DND-41 (cell line): ENCODE measurements at regions not wholly inside any gene's neighbourhood (a gene's known extent, or its start where the extent isn't known, plus 50 kb on each side); places are given as distances from the start of the nearest gene placed in this dataset.

Experiments
- ATAC-seq: fragments of 200-7000 bp; cut with Tn5 transposase; 3 replicates; pipeline ENCODE4 v1.9.1; 2021; ENCODE audit warnings: low read depth; ENCODE audit not compliant: insufficient read depth
- DNase-seq: peaks from one replicate; pipeline ENCODE4 v3.0.0-alpha.2; 2020
- H2AFZ ChIP-seq: 2 replicates; pipeline ENCODE4 v1.6.0; 2012; ENCODE audit warnings: low read depth, low read length
- H3K27ac ChIP-seq: 2 replicates; pipeline ENCODE4 v1.5.1; 2012; ENCODE audit warnings: low read length, inconsistent platforms
- H3K27me3 ChIP-seq: fragments of 200-600 bp; sonication (generic); 2 replicates; pipeline ENCODE4 v1.6.0; 2012; ENCODE audit warnings: low read length, mild to moderate bottlenecking, inconsistent platforms; ENCODE audit not compliant: insufficient read depth, poor library complexity
- H3K36me3 ChIP-seq: 2 replicates; pipeline ENCODE4 v1.5.1; 2012; ENCODE audit warnings: low read length, inconsistent platforms; ENCODE audit not compliant: insufficient read depth
- H3K4me1 ChIP-seq: 2 replicates; pipeline ENCODE4 v1.5.1; 2012; ENCODE audit warnings: mild to moderate bottlenecking, low read length; ENCODE audit not compliant: insufficient read depth
- H3K4me2 ChIP-seq: 2 replicates; pipeline ENCODE4 v1.6.0; 2012; ENCODE audit warnings: mild to moderate bottlenecking, moderate library complexity, low read length, inconsistent platforms; ENCODE audit not compliant: insufficient read depth
- H3K4me3 ChIP-seq, 2 experiments: fragments of 200-600 bp in 1 of 2; shearing (Covaris generic) in 1 of 2; 2 replicates each; pipeline ENCODE4 v1.5.1; 2012 to 2016; ENCODE audit warnings: inconsistent platforms in 2 of 2, low read length in 2 of 2, mild to moderate bottlenecking in 2 of 2, low read depth in 1 of 2, moderate library complexity in 1 of 2
- H3K79me2 ChIP-seq: 2 replicates; pipeline ENCODE4 v1.6.0; 2012; ENCODE audit warnings: low read length, inconsistent platforms; ENCODE audit not compliant: insufficient read depth
- H3K9ac ChIP-seq: 2 replicates; pipeline ENCODE4 v1.6.0; 2012; ENCODE audit warnings: low read depth, mild to moderate bottlenecking, inconsistent platforms, low read length, moderate library complexity
- H3K9me3 ChIP-seq: 2 replicates; pipeline ENCODE4 v1.5.1; 2012; ENCODE audit warnings: low read length, moderate library complexity, mild to moderate bottlenecking, inconsistent platforms; ENCODE audit not compliant: insufficient read depth, severe bottlenecking
- H4K20me1 ChIP-seq: 2 replicates; pipeline ENCODE4 v1.6.0; 2012; ENCODE audit warnings: low read length; ENCODE audit not compliant: insufficient read depth
- CTCF ChIP-seq: IDR thresholded peaks from 2 replicates; pipeline ENCODE4 v1.5.1; 2012; ENCODE audit warnings: borderline replicate concordance, low read length, moderate library complexity, mild to moderate bottlenecking; ENCODE audit not compliant: poor library complexity, severe bottlenecking; ENCODE audit errors: extremely low read depth
- EZH2 ChIP-seq: IDR thresholded peaks from 3 replicates; pipeline ENCODE4 v1.6.1; 2012; ENCODE audit warnings: borderline replicate concordance, low read depth, mild to moderate bottlenecking, moderate library complexity, low read length, inconsistent platforms; ENCODE audit not compliant: severe bottlenecking

DNA sequence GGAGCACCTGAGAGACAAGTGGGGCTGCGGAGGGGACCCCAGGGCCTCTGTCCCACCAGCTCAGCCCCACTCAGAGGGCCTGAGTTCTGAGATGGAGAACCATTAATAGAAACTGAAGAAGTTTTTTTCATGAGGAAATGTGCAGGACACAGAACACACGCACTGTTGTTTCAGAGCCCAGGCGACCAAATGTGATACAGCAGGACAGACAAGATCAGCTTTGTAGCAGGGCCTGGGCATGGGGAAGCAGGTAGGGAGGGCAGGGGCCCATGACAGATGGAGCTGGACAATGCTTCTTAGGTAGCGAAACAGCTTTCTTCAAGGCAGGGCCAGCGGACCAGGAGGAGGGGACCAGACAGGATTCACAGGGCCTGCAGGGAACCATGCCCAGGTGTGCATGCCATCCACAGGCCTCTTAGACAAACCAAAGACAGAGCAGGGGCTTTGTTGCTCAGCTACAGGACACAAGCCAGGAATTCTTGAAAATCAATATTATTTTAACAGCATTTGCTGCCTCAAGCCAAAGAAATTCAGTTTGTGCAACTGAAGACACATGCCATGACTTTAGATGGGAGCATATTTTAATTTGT is 252.8 kb upstream of the GYPC start:
- ATAC-seq, result no peak
- H3K36me3 ChIP-seq, result no peaks in the 10 kb centered on the region

DNA sequence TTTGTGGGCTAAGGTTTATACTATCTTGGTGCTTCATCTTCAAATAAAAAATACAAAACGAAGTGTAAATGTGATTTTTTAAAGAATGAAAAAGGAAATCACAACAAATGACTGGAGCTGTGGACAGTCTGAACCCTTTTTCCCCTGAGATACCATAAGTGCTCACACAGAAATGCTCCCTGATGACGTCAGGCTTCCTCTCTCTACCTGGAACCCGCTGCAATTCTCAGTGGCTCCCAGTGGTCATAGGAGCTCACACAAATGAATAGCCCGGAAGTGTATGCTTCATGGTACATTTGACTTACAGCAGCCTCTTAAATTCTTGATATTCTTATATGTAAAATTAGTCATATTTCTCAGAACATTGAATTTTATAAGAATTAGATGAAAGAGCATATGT is 249.7 kb upstream of the GYPC start:
- Histone ChIP-seq H3K4me2 (no peak overlapping the region), H3K4me3 (no peak overlapping the region), H4K20me1 (no peaks in the 10 kb centered on the region), H3K27me3 (no peaks in the 10 kb centered on the region), H3K79me2 (no peaks in the 10 kb centered on the region), H3K9me3 (no peaks in the 10 kb centered on the region), H2AFZ (no peak overlapping the region), H3K9ac (no peak overlapping the region), H3K4me1 (no peaks in the 10 kb centered on the region), H3K27ac (no peak overlapping the region), H3K36me3 (no peaks in the 10 kb centered on the region)
- DNase-seq, result no peak
- TF ChIP-seq EZH2 (no peak), CTCF (no peak)
- ATAC-seq, result no peak

More for the DNA sequence above, 252.8 kb upstream of the GYPC start:
- Histone ChIP-seq H3K4me1 (no peaks in the 10 kb centered on the region), H3K9me3 (no peaks in the 10 kb centered on the region), H2AFZ (no peak overlapping the region), H3K27ac (no peak overlapping the region), H3K79me2 (no peaks in the 10 kb centered on the region), H3K27me3 (no peaks in the 10 kb centered on the region), H3K4me2 (no peak overlapping the region), H4K20me1 (no peaks in the 10 kb centered on the region), H3K9ac (no peak overlapping the region), H3K4me3 (no peak overlapping the region)
- no peak for DNase-seq
- no peak for TF ChIP-seq CTCF
- TF ChIP-seq EZH2, result no peak

DNA sequence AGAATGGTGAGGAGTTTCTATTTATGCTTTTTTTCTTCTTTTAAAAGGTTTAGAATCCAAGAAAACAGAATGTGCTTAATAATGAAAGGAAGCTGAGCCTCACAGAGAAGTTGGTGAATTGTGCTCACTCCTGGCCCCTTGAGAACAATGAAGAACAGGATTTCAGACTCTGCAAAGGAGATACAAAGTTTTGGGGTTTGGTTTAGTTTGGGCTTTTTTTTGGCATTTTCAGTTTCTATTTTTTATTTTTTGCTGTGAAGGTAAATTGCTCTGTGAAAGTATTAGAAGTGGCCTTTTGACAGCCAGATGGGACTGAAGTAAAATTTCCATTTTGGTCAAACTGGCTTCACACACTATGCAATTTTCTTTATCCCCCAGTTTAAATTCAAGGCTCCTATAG is 247.3 kb upstream of the GYPC start:
- H3K79me2 ChIP-seq, result no peaks in the 10 kb centered on the region
- no peak overlapping the region for H3K4me2 ChIP-seq
- no peak for DNase-seq
- no peak overlapping the region for H3K9ac ChIP-seq
- no peaks in the 10 kb centered on the region for H3K9me3 ChIP-seq
- no peaks in the 10 kb centered on the region for H3K36me3 ChIP-seq
- H3K4me3 ChIP-seq, result no peak overlapping the region
- ATAC-seq, result no peak
- H3K27me3 ChIP-seq, result no peaks in the 10 kb centered on the region
- H3K27ac ChIP-seq, result no peak overlapping the region
- H2AFZ ChIP-seq, result no peak overlapping the region
- H3K4me1 ChIP-seq, result no peaks in the 10 kb centered on the region
- TF ChIP-seq CTCF (no peak), EZH2 (no peak)
- no peaks in the 10 kb centered on the region for H4K20me1 ChIP-seq

DNA sequence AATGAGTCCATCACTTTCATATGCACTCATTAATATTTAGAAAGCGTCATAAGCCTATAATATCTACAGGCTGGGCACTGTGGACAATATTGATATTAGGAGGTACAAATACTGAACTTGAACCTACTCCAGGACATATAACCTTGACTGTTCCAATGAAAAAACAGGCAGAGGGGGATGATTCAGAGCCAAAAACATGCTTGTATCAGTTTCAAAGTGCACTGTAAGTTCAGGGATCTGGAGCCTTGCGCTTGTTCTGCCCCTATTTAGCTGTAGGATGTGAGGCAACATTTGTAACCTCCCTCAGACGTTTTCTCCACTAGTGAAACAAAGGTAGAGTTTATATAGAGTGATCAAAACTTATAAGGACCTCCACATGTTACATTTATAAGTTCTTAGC is 246.1 kb upstream of the GYPC start:
- DNase-seq (no peak), ATAC-seq (no peak)
- no peak overlapping the region for H3K9ac ChIP-seq
- no peak overlapping the region for H2AFZ ChIP-seq
- H3K9me3 ChIP-seq, result no peaks in the 10 kb centered on the region
- no peaks in the 10 kb centered on the region for H3K27me3 ChIP-seq
- H3K4me1 ChIP-seq, result no peaks in the 10 kb centered on the region
- no peaks in the 10 kb centered on the region for H4K20me1 ChIP-seq
- no peak overlapping the region for H3K27ac ChIP-seq
- no peak for TF ChIP-seq CTCF
- no peak for TF ChIP-seq EZH2
- no peak overlapping the region for H3K4me2 ChIP-seq
- H3K79me2 ChIP-seq, result no peaks in the 10 kb centered on the region
- no peaks in the 10 kb centered on the region for H3K36me3 ChIP-seq
- H3K4me3 ChIP-seq, result no peak overlapping the region
